PC-9 (cell line): ENCODE measurements at regions not wholly inside any gene's neighbourhood (a gene's known extent, or its start where the extent isn't known, plus 50 kb on each side); places are given as distances from the start of the nearest gene placed in this dataset.
"Not testable (repeated sequence)": the region's sequence is repeated elsewhere in the genome, so short reads cannot be mapped to it uniquely, and the experiment has no call there.

Experiments used
- BruUV-seq: library from RNA; stranded (reverse); fragments of 400-500 nt; replicated peaks from 2 replicates; lab custom pipeline; 2021; lab: Mats Ljungman, UMichigan
- CTCF ChIA-PET: fragments of 300-600 bp; sonication (Branson Sonifier 250); formaldehyde crosslinking; loops from one replicate; lab custom pipeline; 2022; ENCODE audit warnings: antibody characterized with exemption; lab: Charles Lee
- POLR2A ChIA-PET: fragments of 300-600 bp; sonication (Branson Sonifier 250); formaldehyde crosslinking; loops from one replicate; lab custom pipeline; 2022; ENCODE audit warnings: antibody characterized with exemption; ENCODE audit not compliant: unreplicated experiment; lab: Charles Lee
- DNase-seq, 2 experiments: peaks; one replicate each; pipeline versions ENCODE4 v3.0.0 to v3.0.0-alpha.2; 2015 to 2022; ENCODE audit warnings: mixed read lengths in 1 of 2
- H2AFZ ChIP-seq: fragments of 200-600 bp; sonication (generic); 2 replicates; pipeline ENCODE4 v1.8.1; 2017; ENCODE audit warnings: antibody characterized with exemption
- H3F3A ChIP-seq: fragments of 200-600 bp; sonication (generic); 2 replicates; pipeline ENCODE4 v1.8.1; 2017; ENCODE audit warnings: antibody characterized with exemption, mild to moderate bottlenecking, low read depth; ENCODE audit not compliant: insufficient read depth
- H3K27ac ChIP-seq: fragments of 200-600 bp; sonication (generic); 2 replicates; pipeline ENCODE4 v1.6.1; 2016; ENCODE audit warnings: mixed run types
- H3K27me3 ChIP-seq: fragments of 200-600 bp; sonication (generic); 2 replicates; pipeline ENCODE4 v1.6.1; 2016; ENCODE audit warnings: low read depth, mixed run types; ENCODE audit not compliant: insufficient read depth
- H3K36me3 ChIP-seq: fragments of 200-600 bp; sonication (generic); 2 replicates; pipeline ENCODE4 v1.6.1; 2016; ENCODE audit warnings: low read depth, mixed run types
- H3K4me1 ChIP-seq: fragments of 200-600 bp; sonication (generic); replicated peaks from 2 replicates; pipeline ENCODE4 v1.6.1; 2016; ENCODE audit warnings: mixed run types; ENCODE audit not compliant: insufficient read depth
- H3K4me2 ChIP-seq: fragments of 200-600 bp; sonication (generic); 2 replicates; pipeline ENCODE4 v1.6.1; 2017; ENCODE audit warnings: mixed run types
- H3K4me3 ChIP-seq: fragments of 200-600 bp; sonication (generic); 2 replicates; pipeline ENCODE4 v1.6.1; 2016; ENCODE audit warnings: mixed run types
- H3K79me2 ChIP-seq: fragments of 200-600 bp; sonication (generic); 2 replicates; pipeline ENCODE4 v1.6.1; 2017; ENCODE audit warnings: low read depth, mixed run types
- H3K9me2 ChIP-seq: fragments of 200-600 bp; sonication (generic); 2 replicates; pipeline ENCODE4 v1.8.1; 2017; ENCODE audit warnings: mild to moderate bottlenecking; ENCODE audit not compliant: insufficient read depth
- H3K9me3 ChIP-seq: fragments of 200-600 bp; sonication (generic); 2 replicates; pipeline ENCODE4 v1.8.1; 2016; ENCODE audit warnings: low read depth; ENCODE audit not compliant: insufficient read depth
- H4K20me1 ChIP-seq: fragments of 200-600 bp; sonication (generic); 2 replicates; pipeline ENCODE4 v1.8.1; 2017; ENCODE audit not compliant: insufficient read depth
- CTCF ChIP-seq: fragments of 200-600 bp; sonication (generic); conservative IDR thresholded peaks from 2 replicates; pipeline ENCODE4 v1.6.1; 2017; ENCODE audit warnings: mixed run types, antibody characterized with exemption, mild to moderate bottlenecking, moderate library complexity
- EZH2 ChIP-seq: fragments of 200-600 bp; sonication (generic); IDR thresholded peaks from 2 replicates; pipeline ENCODE4 v1.8.0; 2017; ENCODE audit warnings: antibody characterized with exemption, low read depth
- intact Hi-C: fragments of 100-400 bp; cut with micrococcal nuclease; formaldehyde crosslinking; loops from one replicate; pipeline ENCODE4 v1.10.0; 2022; ENCODE audit not compliant: unreplicated experiment

GRCh38 chr6:155538708-155539390 lies 83.2 kb upstream of the NOX3 start:
- Histone ChIP-seq H3K79me2 (no peaks in the 10 kb centered on the region), H3K27me3 (no peaks in the 10 kb centered on the region), H3K4me3 (no peak overlapping the region), H3K9me3 (0 out of 2 replicates have a peak, but pooled peaks cover 3% of the 10 kb centered on the region), H4K20me1 (no peaks in the 10 kb centered on the region), H3K4me2 (no peak overlapping the region), H3K4me1 (no peaks in the 10 kb centered on the region), H3F3A (no peaks in the 10 kb centered on the region), H3K36me3 (no peaks in the 10 kb centered on the region), H3K9me2 (no peaks in the 10 kb centered on the region), H3K27ac (no peak overlapping the region), H2AFZ (no peak overlapping the region)
- no peak for DNase-seq
- no TSS peak for BruUV-seq
- intact Hi-C loops = no loop called here
- TF ChIP-seq EZH2 (no peak), CTCF (no peak)
- POLR2A ChIA-PET = interaction anchor here (0.6 kb wide), 1 partner anchor 227 kb away, joined by 3 read pairs; no protein-coding TSS in a partner anchor
- CTCF ChIA-PET = no interaction called here

- no peak overlapping the region for H2AFZ ChIP-seq
- no peaks in the 10 kb centered on the region for H3K9me2 ChIP-seq
- H4K20me1 ChIP-seq = no peaks in the 10 kb centered on the region
- H3F3A ChIP-seq = no peaks in the 10 kb centered on the region
- ChIA-PET POLR2A (no interaction called here), CTCF (interaction anchor here (0.6 kb wide), 1 partner anchor 108 kb away, joined by 9 read pairs; no protein-coding TSS in a partner anchor)
- H3K79me2 ChIP-seq = no peaks in the 10 kb centered on the region
- H3K36me3 ChIP-seq = no peaks in the 10 kb centered on the region
- TF ChIP-seq CTCF (no peak), EZH2 (no peak)
- 0 out of 2 replicates have a peak, but pooled peaks cover 6% of the 10 kb centered on the region for H3K9me3 ChIP-seq
- no peak overlapping the region for H3K27ac ChIP-seq
- no peak for DNase-seq
- intact Hi-C loops = no loop called here
- peaks cover 4% of the 10 kb centered on the region; the same call in 1 of the 2 replicates for H3K4me1 ChIP-seq
- no peak overlapping the region for H3K4me2 ChIP-seq
- BruUV-seq = no TSS peak
- no peaks in the 10 kb centered on the region for H3K27me3 ChIP-seq
- H3K4me3 ChIP-seq = no peak overlapping the region
Observed at GRCh38 chr6:155534678-155535077, 79.0 kb upstream of the NOX3 start.

GRCh38 chr6:155530219-155530834 lies 74.7 kb upstream of the NOX3 start:
- TF ChIP-seq CTCF (peak; percentile 71), EZH2 (no peak)
- BruUV-seq = no TSS peak
- Histone ChIP-seq H4K20me1 (no peaks in the 10 kb centered on the region), H3F3A (0 out of 2 replicates have a peak, but pooled peaks cover 7% of the 10 kb centered on the region), H2AFZ (no peak overlapping the region), H3K4me2 (no peak overlapping the region), H3K9me2 (no peaks in the 10 kb centered on the region), H3K4me3 (no peak overlapping the region), H3K27ac (no peak overlapping the region), H3K79me2 (no peaks in the 10 kb centered on the region), H3K27me3 (no peaks in the 10 kb centered on the region), H3K9me3 (0 out of 2 replicates have a peak, but pooled peaks cover 4% of the 10 kb centered on the region), H3K4me1 (peaks cover 16% of the 10 kb centered on the region), H3K36me3 (no peaks in the 10 kb centered on the region)
- CTCF ChIA-PET = no interaction called here
- intact Hi-C loops = loop anchor here (1.0 kb wide), 1 partner anchor 203 kb away; no protein-coding TSS in a partner anchor
- DNase-seq = no peak
- POLR2A ChIA-PET = no interaction called here

GRCh38 chr6:155529814-155530213 lies 74.2 kb upstream of the NOX3 start:
- H3F3A ChIP-seq, H3K9me2 ChIP-seq, POLR2A ChIA-PET, H3K4me3 ChIP-seq, BruUV-seq, H3K27me3 ChIP-seq, H3K27ac ChIP-seq, DNase-seq, H3K36me3 ChIP-seq, H3K9me3 ChIP-seq, H4K20me1 ChIP-seq, CTCF ChIA-PET, H3K79me2 ChIP-seq, H2AFZ ChIP-seq, H3K4me2 ChIP-seq: not testable (repeated sequence)
- intact Hi-C loops = loop anchor here (1.0 kb wide), 1 partner anchor 203 kb away; no protein-coding TSS in a partner anchor
- H3K4me1 ChIP-seq = peaks cover 16% of the 10 kb centered on the region
